Ovary (tissue), 3 donors: ENCODE measurements at regions not wholly inside any gene's neighbourhood (a gene's known extent, or its start where the extent isn't known, plus 50 kb on each side); places are given as distances from the start of the nearest gene placed in this dataset.

Experiments used
- POLR2A ChIP-seq: fragments of 450-650 bp; IDR thresholded peaks from one replicate; pipeline ENCODE4 v1.6.1; 2017; ENCODE audit warnings: antibody characterized with exemption, mild to moderate bottlenecking, moderate library complexity
- TF ChIP-seq, protein P1 (sequence below), 3 donors: fragments of 450-650 bp in 2 of 3; fragments of 200-600 bp in 1 of 3; IDR thresholded peaks; one replicate each; pipeline versions ENCODE4 v1.5.1 to v1.8.0; 2016 to 2022; ENCODE audit warnings: antibody characterized with exemption in 3 of 3, mild to moderate bottlenecking in 1 of 3
- donor health status: DM: no; HTN: no; CAD: no.

GRCh38 chr7:32142649-32143048 is 72.4 kb upstream of the PDE1C start:
- TF ChIP-seq, protein P1, sequence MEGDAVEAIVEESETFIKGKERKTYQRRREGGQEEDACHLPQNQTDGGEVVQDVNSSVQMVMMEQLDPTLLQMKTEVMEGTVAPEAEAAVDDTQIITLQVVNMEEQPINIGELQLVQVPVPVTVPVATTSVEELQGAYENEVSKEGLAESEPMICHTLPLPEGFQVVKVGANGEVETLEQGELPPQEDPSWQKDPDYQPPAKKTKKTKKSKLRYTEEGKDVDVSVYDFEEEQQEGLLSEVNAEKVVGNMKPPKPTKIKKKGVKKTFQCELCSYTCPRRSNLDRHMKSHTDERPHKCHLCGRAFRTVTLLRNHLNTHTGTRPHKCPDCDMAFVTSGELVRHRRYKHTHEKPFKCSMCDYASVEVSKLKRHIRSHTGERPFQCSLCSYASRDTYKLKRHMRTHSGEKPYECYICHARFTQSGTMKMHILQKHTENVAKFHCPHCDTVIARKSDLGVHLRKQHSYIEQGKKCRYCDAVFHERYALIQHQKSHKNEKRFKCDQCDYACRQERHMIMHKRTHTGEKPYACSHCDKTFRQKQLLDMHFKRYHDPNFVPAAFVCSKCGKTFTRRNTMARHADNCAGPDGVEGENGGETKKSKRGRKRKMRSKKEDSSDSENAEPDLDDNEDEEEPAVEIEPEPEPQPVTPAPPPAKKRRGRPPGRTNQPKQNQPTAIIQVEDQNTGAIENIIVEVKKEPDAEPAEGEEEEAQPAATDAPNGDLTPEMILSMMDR (IDR thresholded peaks at IDR 0.05) = no peak
- TF ChIP-seq POLR2A = no peak
